NCI-H82 treated with DMSO at 0.1 percent for 48 hours (cell line): ENCODE measurements at regions not wholly inside any gene's neighbourhood (a gene's known extent, or its start where the extent isn't known, plus 50 kb on each side); places are given as distances from the start of the nearest gene placed in this dataset.
"Not testable (repeated sequence)": the region's sequence is repeated elsewhere in the genome, so short reads cannot be mapped to it uniquely, and the experiment has no call there.

Experiments used
- DNase-seq: peaks from one replicate; lab custom pipeline; 2025; ENCODE audit not compliant: unreplicated experiment; lab: John Stamatoyannopoulos, UW

- no peak for DNase-seq
Measured at GRCh38 chr7:96770758-96771157, 61.1 kb upstream of the SEM1 start.

- no peak for DNase-seq
Measured at GRCh38 chr7:96772139-96772694, 62.6 kb upstream of the SEM1 start.

- DNase-seq: no peak
Measured at GRCh38 chr7:96773483-96773882, 63.8 kb upstream of the SEM1 start.

- DNase-seq: no peak
Measured at GRCh38 chr7:96774358-96774757, 64.7 kb upstream of the SEM1 start.

- DNase-seq: no peak
Measured at GRCh38 chr7:96775046-96775445, 65.4 kb upstream of the SEM1 start.

- peak; percentile 10 for DNase-seq
Measured at GRCh38 chr7:96778263-96778662, 68.6 kb upstream of the SEM1 start.

- no peak for DNase-seq
Measured at GRCh38 chr7:96781919-96782318, 72.3 kb upstream of the SEM1 start.

GRCh38 chr7:96782686-96783298, 73.1 kb upstream of the SEM1 start:
- DNase-seq: not testable (repeated sequence)

GRCh38 chr7:96784597-96784996, 75.0 kb upstream of the SEM1 start:
- no peak for DNase-seq

- DNase-seq: no peak
Measured at GRCh38 chr7:96786261-96786997, 76.8 kb upstream of the SEM1 start.

GRCh38 chr7:96786998-96787395, 77.4 kb upstream of the SEM1 start:
- DNase-seq: no peak

- no peak for DNase-seq
Measured at GRCh38 chr7:96789914-96790313, 80.3 kb upstream of the SEM1 start.

GRCh38 chr7:96792115-96792514, 82.5 kb upstream of the SEM1 start:
- no peak for DNase-seq

- DNase-seq: no peak
Measured at GRCh38 chr7:96794063-96794462, 84.4 kb upstream of the SEM1 start.

GRCh38 chr7:96800122-96800521, 90.5 kb upstream of the SEM1 start:
- DNase-seq: no peak

GRCh38 chr7:96800824-96801223, 91.2 kb upstream of the SEM1 start:
- no peak for DNase-seq

GRCh38 chr7:96819111-96819700, 109.6 kb upstream of the SEM1 start:
- no peak for DNase-seq

- not testable (repeated sequence) for DNase-seq
Measured at GRCh38 chr7:96821131-96821530, 111.5 kb upstream of the SEM1 start.

- DNase-seq: no peak
Measured at GRCh38 chr7:96822824-96823223, 113.2 kb upstream of the SEM1 start.

- DNase-seq: no peak
Measured at GRCh38 chr7:96823274-96823673, 113.6 kb upstream of the SEM1 start.

- no peak for DNase-seq
Measured at GRCh38 chr7:96824686-96825085, 115.0 kb upstream of the SEM1 start.

GRCh38 chr7:96825285-96825684, 115.6 kb upstream of the SEM1 start:
- DNase-seq: no peak
